ENCODE measurements at regions not wholly inside any gene's neighbourhood (a gene's known extent, or its start where the extent isn't known, plus 50 kb on each side); places are given as distances from the start of the nearest gene placed in this dataset.

GRCh38 chr1:239764546-239764945 lies 327.1 kb upstream of the FMN2 start:
- H3K27me3 ChIP-seq: no peaks in the 10 kb centered on the region
- H3K27ac Mint-ChIP-seq: no peak overlapping the region
- DNase-seq (ENCODE audit: low spot score): peak; percentile 41
- no peaks in the 10 kb centered on the region for H3K36me3 Mint-ChIP-seq
- H3K4me3 Mint-ChIP-seq: no peak overlapping the region
- no peaks in the 10 kb centered on the region for H4K20me1 ChIP-seq (ENCODE audit: low read depth)
- H3F3A ChIP-seq (ENCODE audit: low read depth): no peaks in the 10 kb centered on the region
- H3K79me2 ChIP-seq (ENCODE audit: low read depth): no peaks in the 10 kb centered on the region
- H3K4me1 Mint-ChIP-seq: peaks cover 4% of the 10 kb centered on the region
- H3K27me3 Mint-ChIP-seq (ENCODE audit: insufficient read depth, low read depth): no peaks in the 10 kb centered on the region
- peaks cover 9% of the 10 kb centered on the region for H3K4me1 ChIP-seq
- TF ChIP-seq CTCF (IDR thresholded peaks at IDR 0.05) (no peak), EZH2 (IDR thresholded peaks at IDR 0.05) (no peak)
- H3K4me3 ChIP-seq: no peak overlapping the region
- no peaks in the 10 kb centered on the region for H3K9me3 ChIP-seq (ENCODE audit: low read depth)
- no peaks in the 10 kb centered on the region for H3K36me3 ChIP-seq
- H2AFZ ChIP-seq (replicated peaks): no peak overlapping the region
- H3K9ac ChIP-seq: no peak overlapping the region
- H3K4me2 ChIP-seq: no peak overlapping the region
- H3K9me3 Mint-ChIP-seq: peaks cover 2% of the 10 kb centered on the region
- H3K27ac ChIP-seq: no peak overlapping the region

DNA sequence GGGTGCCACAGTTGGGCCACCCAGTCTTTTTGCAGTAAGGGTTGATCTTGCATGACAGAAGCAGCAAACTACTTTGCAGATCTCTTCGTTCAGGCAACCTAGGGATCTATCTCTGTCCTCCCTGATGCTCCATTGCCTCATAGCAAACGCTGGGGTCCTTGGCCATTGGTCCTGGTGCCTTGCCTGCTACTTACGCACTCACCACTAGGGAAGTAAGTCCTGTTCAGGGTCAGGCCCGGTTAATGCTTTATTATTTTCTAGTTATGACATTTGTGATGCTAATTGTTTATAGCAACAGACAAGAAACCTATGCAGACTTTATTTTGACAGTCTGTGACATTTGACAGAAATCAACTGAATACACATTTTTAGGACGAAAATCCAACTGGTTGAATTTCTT lies 326.5 kb upstream of the FMN2 start:
- no peaks in the 10 kb centered on the region for H3K36me3 ChIP-seq
- H3F3A ChIP-seq (ENCODE audit: low read depth): no peaks in the 10 kb centered on the region
- Mint-ChIP-seq H3K9me3 (peaks cover 2% of the 10 kb centered on the region), H3K27ac (no peak overlapping the region), H3K4me3 (no peak overlapping the region), H3K27me3 (ENCODE audit: insufficient read depth, low read depth) (no peaks in the 10 kb centered on the region), H3K36me3 (no peaks in the 10 kb centered on the region), H3K4me1 (peaks cover 4% of the 10 kb centered on the region)
- no peaks in the 10 kb centered on the region for H3K27me3 ChIP-seq
- peaks cover 9% of the 10 kb centered on the region for H3K4me1 ChIP-seq
- H4K20me1 ChIP-seq (ENCODE audit: low read depth): no peaks in the 10 kb centered on the region
- no peaks in the 10 kb centered on the region for H3K79me2 ChIP-seq (ENCODE audit: low read depth)
- H3K27ac ChIP-seq: no peak overlapping the region
- H3K4me2 ChIP-seq: no peak overlapping the region
- H2AFZ ChIP-seq (replicated peaks): no peak overlapping the region
- no peaks in the 10 kb centered on the region for H3K9me3 ChIP-seq (ENCODE audit: low read depth)
- no peak overlapping the region for H3K9ac ChIP-seq
- TF ChIP-seq EZH2phosphoT487 (IDR thresholded peaks at IDR 0.05) (no peak), CTCF (IDR thresholded peaks at IDR 0.05) (peak; percentile 12)
- no peak for DNase-seq (ENCODE audit: low spot score)
- no peak overlapping the region for H3K4me3 ChIP-seq

GRCh38 chr1:239771550-239771949 lies 320.1 kb upstream of the FMN2 start:
- TF ChIP-seq EZH2phosphoT487 (IDR thresholded peaks at IDR 0.05) (no peak), CTCF (IDR thresholded peaks at IDR 0.05) (no peak), EZH2 (IDR thresholded peaks at IDR 0.05) (no peak)
- DNase-seq (ENCODE audit: low spot score): no peak
- H3K9me3 ChIP-seq (ENCODE audit: low read depth): no peaks in the 10 kb centered on the region
- H3K27ac ChIP-seq: no peak overlapping the region
- H4K20me1 ChIP-seq (ENCODE audit: low read depth): no peaks in the 10 kb centered on the region
- H2AFZ ChIP-seq (replicated peaks): no peak overlapping the region
- H3K36me3 Mint-ChIP-seq: no peaks in the 10 kb centered on the region
- H3K27me3 Mint-ChIP-seq (ENCODE audit: insufficient read depth, low read depth): no peaks in the 10 kb centered on the region
- H3K4me3 Mint-ChIP-seq: no peak overlapping the region
- H3K9me3 Mint-ChIP-seq: peaks cover 2% of the 10 kb centered on the region
- no peaks in the 10 kb centered on the region for H3K36me3 ChIP-seq
- H3K79me2 ChIP-seq (ENCODE audit: low read depth): no peaks in the 10 kb centered on the region
- no peak overlapping the region for H3K4me3 ChIP-seq
- H3K27me3 ChIP-seq: no peaks in the 10 kb centered on the region
- H3F3A ChIP-seq (ENCODE audit: low read depth): no peaks in the 10 kb centered on the region
- H3K27ac Mint-ChIP-seq: no peak overlapping the region
- no peak overlapping the region for H3K4me2 ChIP-seq
- H3K9ac ChIP-seq: no peak overlapping the region
- peaks cover 7% of the 10 kb centered on the region for H3K4me1 ChIP-seq
- H3K4me1 Mint-ChIP-seq: no peaks in the 10 kb centered on the region

DNA sequence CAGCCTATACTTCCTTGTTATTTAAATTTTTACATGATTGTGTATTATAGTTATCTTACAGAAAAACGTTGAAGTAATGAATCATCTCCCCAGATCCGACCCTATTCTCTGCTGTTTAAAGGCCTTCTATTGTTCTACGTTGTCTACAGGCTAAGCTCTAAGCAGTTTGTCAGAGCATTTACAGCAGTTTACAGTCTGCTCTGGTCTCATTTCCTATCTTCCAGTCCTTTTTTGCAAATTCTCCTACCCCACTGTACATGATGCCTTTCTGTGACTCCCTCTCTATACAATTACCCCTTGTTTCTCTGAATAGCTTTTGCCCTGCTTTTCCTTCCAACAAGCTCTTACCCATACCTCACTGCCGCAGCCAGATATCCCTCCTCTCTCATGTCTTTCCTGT lies 319.2 kb upstream of the FMN2 start:
- Mint-ChIP-seq H3K27me3 (ENCODE audit: insufficient read depth, low read depth) (no peaks in the 10 kb centered on the region), H3K4me1 (no peaks in the 10 kb centered on the region), H3K27ac (no peak overlapping the region), H3K4me3 (no peak overlapping the region), H3K9me3 (peaks cover 2% of the 10 kb centered on the region), H3K36me3 (no peaks in the 10 kb centered on the region)
- TF ChIP-seq EZH2phosphoT487 (IDR thresholded peaks at IDR 0.05): no peak
- TF ChIP-seq CTCF (IDR thresholded peaks at IDR 0.05): no peak
- TF ChIP-seq EZH2 (IDR thresholded peaks at IDR 0.05): no peak
- Histone ChIP-seq H3K36me3 (no peaks in the 10 kb centered on the region), H3K27me3 (no peaks in the 10 kb centered on the region), H3K9me3 (ENCODE audit: low read depth) (no peaks in the 10 kb centered on the region), H3K4me3 (no peak overlapping the region), H3F3A (ENCODE audit: low read depth) (no peaks in the 10 kb centered on the region), H3K79me2 (ENCODE audit: low read depth) (no peaks in the 10 kb centered on the region), H3K27ac (no peak overlapping the region), H3K4me1 (peaks cover 7% of the 10 kb centered on the region), H4K20me1 (ENCODE audit: low read depth) (no peaks in the 10 kb centered on the region), H3K4me2 (no peak overlapping the region), H2AFZ (replicated peaks) (no peak overlapping the region), H3K9ac (no peak overlapping the region)
- no peak for DNase-seq (ENCODE audit: low spot score)
